ENCODE measurements at regions not wholly inside any gene's neighbourhood (a gene's known extent, or its start where the extent isn't known, plus 50 kb on each side); places are given as distances from the start of the nearest gene placed in this dataset.

GRCh38 chr1:162976628-162977027 lies 92.5 kb upstream of the RGS4 start:
- DNase-seq (ENCODE audit: low read depth), result no peak
- H3K4me3 ChIP-seq (ENCODE audit: low read depth, low read length), result no peak overlapping the region
- no peak for TF ChIP-seq CTCF (IDR thresholded peaks at IDR 0.05; ENCODE audit: low read depth, low read length)
- TF ChIP-seq, protein P1, sequence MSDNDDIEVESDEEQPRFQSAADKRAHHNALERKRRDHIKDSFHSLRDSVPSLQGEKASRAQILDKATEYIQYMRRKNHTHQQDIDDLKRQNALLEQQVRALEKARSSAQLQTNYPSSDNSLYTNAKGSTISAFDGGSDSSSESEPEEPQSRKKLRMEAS (IDR thresholded peaks at IDR 0.05; ENCODE audit: low read depth, low read length), result no peak
- no peak for TF ChIP-seq MYC (IDR thresholded peaks at IDR 0.05; ENCODE audit: low read depth, low read length)

DNA sequence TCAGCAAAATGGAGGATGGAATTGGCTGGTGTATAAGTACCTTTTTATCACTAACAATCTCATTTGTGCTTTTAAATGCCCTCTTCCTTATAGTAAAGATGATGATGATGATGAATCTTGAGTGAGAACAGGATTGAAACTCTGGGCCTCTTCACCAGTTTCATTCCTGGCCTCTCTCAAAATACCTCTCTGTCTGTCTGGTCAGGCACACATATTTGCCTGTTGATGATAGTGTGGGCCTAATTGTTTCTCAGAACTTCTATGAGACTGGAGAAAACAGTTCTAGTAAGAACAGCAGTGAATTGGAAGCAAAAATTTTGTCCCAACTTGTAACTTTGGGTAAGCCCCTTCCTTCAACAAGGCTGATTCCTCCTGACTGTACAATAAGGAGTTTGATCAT lies 94.4 kb upstream of the RGS4 start:
- H3K4me3 ChIP-seq (ENCODE audit: low read depth, low read length), result no peak overlapping the region
- no peak for DNase-seq (ENCODE audit: low read depth)
- TF ChIP-seq, protein P1 (IDR thresholded peaks at IDR 0.05; ENCODE audit: low read depth, low read length), result no peak
- TF ChIP-seq POLR2A (IDR thresholded peaks at IDR 0.05; ENCODE audit: extremely low read depth, insufficient read length) (no peak), CTCF (IDR thresholded peaks at IDR 0.05; ENCODE audit: low read depth, low read length) (no peak), MYC (IDR thresholded peaks at IDR 0.05; ENCODE audit: low read depth, low read length) (no peak)

DNA sequence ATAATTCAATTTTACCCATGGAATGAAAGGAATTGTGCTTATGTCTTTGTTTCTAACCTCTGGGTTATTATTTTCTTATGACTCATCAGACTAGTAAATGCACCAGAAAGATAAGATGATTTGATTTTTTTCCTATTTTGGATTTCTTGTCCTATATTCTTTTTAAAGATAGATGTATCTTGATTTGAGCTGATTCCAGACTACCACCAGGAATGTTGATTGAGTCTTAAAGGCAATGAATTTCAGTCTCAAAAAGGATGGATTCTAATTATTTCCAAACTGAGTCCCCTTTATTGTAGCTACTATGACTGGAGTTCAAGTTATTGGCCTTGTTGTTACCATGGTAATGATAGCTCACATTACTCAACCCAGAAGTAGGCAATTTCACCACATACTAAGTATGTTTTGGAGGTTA lies 95.8 kb upstream of the RGS4 start:
- TF ChIP-seq, protein P1 (IDR thresholded peaks at IDR 0.05; ENCODE audit: low read depth, low read length), result no peak
- no peak for TF ChIP-seq CTCF (IDR thresholded peaks at IDR 0.05; ENCODE audit: low read depth, low read length)
- no peak for TF ChIP-seq POLR2A (IDR thresholded peaks at IDR 0.05; ENCODE audit: extremely low read depth, insufficient read length)
- TF ChIP-seq MYC (IDR thresholded peaks at IDR 0.05; ENCODE audit: low read depth, low read length), result no peak
- DNase-seq (ENCODE audit: low read depth), result no peak
- H3K4me3 ChIP-seq (ENCODE audit: low read depth, low read length), result no peak overlapping the region

DNA sequence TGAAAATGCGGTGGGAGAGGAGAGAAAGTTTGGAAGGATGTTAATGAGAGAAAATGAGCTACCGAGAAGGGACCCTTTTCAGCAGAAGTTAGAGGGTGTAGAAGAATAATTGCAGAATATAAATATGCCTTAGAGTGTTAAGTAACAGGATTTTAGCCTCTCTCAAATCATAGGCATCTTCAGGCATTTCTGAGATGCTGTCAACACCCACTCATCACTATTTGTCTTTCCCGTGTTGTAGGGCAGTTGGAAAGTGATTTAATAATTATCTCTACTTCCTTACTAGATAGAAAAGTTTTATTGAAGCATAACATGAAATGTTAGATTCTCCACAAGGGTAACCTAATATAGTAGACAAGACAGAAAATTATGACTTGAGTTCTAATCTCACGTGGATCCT lies 96.4 kb upstream of the RGS4 start:
- no peak overlapping the region for H3K4me3 ChIP-seq (ENCODE audit: low read depth, low read length)
- TF ChIP-seq, protein P1 (IDR thresholded peaks at IDR 0.05; ENCODE audit: low read depth, low read length), result no peak
- TF ChIP-seq MYC (IDR thresholded peaks at IDR 0.05; ENCODE audit: low read depth, low read length) (no peak), POLR2A (IDR thresholded peaks at IDR 0.05; ENCODE audit: extremely low read depth, insufficient read length) (no peak), CTCF (IDR thresholded peaks at IDR 0.05; ENCODE audit: low read depth, low read length) (no peak)
- no peak for DNase-seq (ENCODE audit: low read depth)

DNA sequence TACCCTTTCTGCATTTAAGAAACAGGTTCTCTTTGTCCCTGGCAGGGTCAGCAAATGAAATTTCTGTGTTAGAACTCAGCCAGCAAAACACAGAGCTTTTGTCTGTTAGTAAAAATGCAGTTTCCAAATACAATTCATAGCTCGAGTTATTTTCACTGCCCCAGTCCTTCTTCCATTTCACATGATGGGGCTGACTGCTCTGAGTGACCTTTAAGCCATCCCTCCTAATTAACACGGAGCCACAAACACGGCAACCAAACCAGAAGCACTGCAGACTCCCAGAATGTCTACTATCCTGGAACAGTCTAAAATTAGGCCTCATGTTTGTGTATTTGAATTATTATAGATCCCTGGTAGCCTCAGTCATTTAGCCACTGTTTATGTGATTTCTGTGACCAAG lies 99.1 kb upstream of the RGS4 start:
- TF ChIP-seq, protein P1 (IDR thresholded peaks at IDR 0.05; ENCODE audit: low read depth, low read length), result no peak
- TF ChIP-seq POLR2A (IDR thresholded peaks at IDR 0.05; ENCODE audit: extremely low read depth, insufficient read length) (no peak), MYC (IDR thresholded peaks at IDR 0.05; ENCODE audit: low read depth, low read length) (no peak), CTCF (IDR thresholded peaks at IDR 0.05; ENCODE audit: low read depth, low read length) (no peak)
- H3K4me3 ChIP-seq (ENCODE audit: low read depth, low read length), result no peak overlapping the region
- no peak for DNase-seq (ENCODE audit: low read depth)

- DNase-seq (ENCODE audit: low read depth), result no peak
Measured at GRCh38 chr1:162966613-162967012, 102.5 kb upstream of the RGS4 start.

More at GRCh38 chr1:162966613-162967012, 102.5 kb upstream of the RGS4 start:
- TF ChIP-seq, protein P1 (IDR thresholded peaks at IDR 0.05; ENCODE audit: low read depth, low read length), result no peak
- TF ChIP-seq POLR2A (IDR thresholded peaks at IDR 0.05; ENCODE audit: extremely low read depth, insufficient read length) (no peak), MYC (IDR thresholded peaks at IDR 0.05; ENCODE audit: low read depth, low read length) (no peak), CTCF (IDR thresholded peaks at IDR 0.05; ENCODE audit: low read depth, low read length) (no peak)
- no peak overlapping the region for H3K4me3 ChIP-seq (ENCODE audit: low read depth, low read length)

Data from NB4 (cell line).